OCI-LY7 (cell line): ENCODE measurements at regions not wholly inside any gene's neighbourhood (a gene's known extent, or its start where the extent isn't known, plus 50 kb on each side); places are given as distances from the start of the nearest gene placed in this dataset.

Source experiments
- BruUV-seq: library from RNA; stranded (reverse); fragments of 400-500 nt; replicated peaks from 2 replicates; lab custom pipeline; 2021; lab: Mats Ljungman, UMichigan
- CTCF ChIA-PET: fragments of 300-600 bp; sonication (Branson Sonifier 250); formaldehyde crosslinking; loops from one replicate; lab custom pipeline; 2022; ENCODE audit warnings: antibody characterized with exemption; ENCODE audit not compliant: unreplicated experiment; lab: Charles Lee
- POLR2A ChIA-PET: fragments of 300-600 bp; sonication (Branson Sonifier 250); formaldehyde crosslinking; loops from one replicate; lab custom pipeline; 2022; ENCODE audit warnings: antibody characterized with exemption; lab: Charles Lee
- DNase-seq: peaks from one replicate; pipeline ENCODE4 v3.0.0-alpha.2; 2015; ENCODE audit warnings: low spot score
- H2AFZ ChIP-seq: fragments of 200-600 bp; sonication (generic), shearing (Covaris generic); 2 replicates; pipeline ENCODE4 v1.6.1; 2014; ENCODE audit warnings: mild to moderate bottlenecking, antibody characterized with exemption, low read length, moderate library complexity
- H3K27ac ChIP-seq: fragments of 200-600 bp; sonication (generic); 2 replicates; pipeline ENCODE4 v1.5.1; 2014; ENCODE audit warnings: mixed run types, low read depth, mild to moderate bottlenecking, moderate library complexity, low read length, inconsistent platforms; ENCODE audit not compliant: poor library complexity, severe bottlenecking
- H3K36me3 ChIP-seq: fragments of 200-600 bp; sonication (generic); 2 replicates; pipeline ENCODE4 v1.6.1; 2014; ENCODE audit warnings: mild to moderate bottlenecking, antibody characterized with exemption, low read length, moderate library complexity, mixed read lengths; ENCODE audit not compliant: insufficient read depth
- H3K4me1 ChIP-seq: fragments of 200-600 bp; sonication (generic); 2 replicates; pipeline ENCODE4 v1.5.1; 2014; ENCODE audit warnings: mild to moderate bottlenecking, low read length; ENCODE audit not compliant: insufficient read depth, poor library complexity, severe bottlenecking
- H3K4me2 ChIP-seq: fragments of 200-600 bp; sonication (generic); 2 replicates; pipeline ENCODE4 v1.6.1; 2014; ENCODE audit warnings: mild to moderate bottlenecking, low read length
- H3K4me3 ChIP-seq: fragments of 200-600 bp; sonication (generic); 2 replicates; pipeline ENCODE4 v1.5.1; 2014; ENCODE audit warnings: mild to moderate bottlenecking, low read depth, low read length; ENCODE audit not compliant: poor library complexity, severe bottlenecking
- H3K79me2 ChIP-seq: fragments of 200-600 bp; sonication (generic); 2 replicates; pipeline ENCODE4 v1.6.1; 2016; ENCODE audit warnings: low read depth, mild to moderate bottlenecking, low read length, moderate library complexity, mixed read lengths; ENCODE audit not compliant: insufficient read depth
- H3K9me2 ChIP-seq: fragments of 200-600 bp; sonication (generic); 2 replicates; pipeline ENCODE4 v1.6.1; 2016; ENCODE audit warnings: mild to moderate bottlenecking, low read length, mixed read lengths; ENCODE audit not compliant: insufficient read depth
- H3K9me3 ChIP-seq: fragments of 200-600 bp; sonication (generic); 2 replicates; pipeline ENCODE4 v1.6.1; 2014; ENCODE audit warnings: mild to moderate bottlenecking, mixed run types, low read length, mixed read lengths
- H4K20me1 ChIP-seq: fragments of 200-600 bp; sonication (generic); 2 replicates; pipeline ENCODE4 v1.6.1; 2014; ENCODE audit warnings: mild to moderate bottlenecking, antibody characterized with exemption, low read length, moderate library complexity, mixed read lengths; ENCODE audit not compliant: insufficient read depth
- CTCF ChIP-seq: fragments of 200-600 bp; sonication (generic); conservative IDR thresholded peaks from 2 replicates; pipeline ENCODE4 v1.5.1; 2014; ENCODE audit warnings: mild to moderate bottlenecking, antibody characterized with exemption, low read length, moderate library complexity, mixed read lengths
- EZH2phosphoT487 ChIP-seq: fragments of 200-600 bp; sonication (generic); IDR thresholded peaks from 2 replicates; pipeline ENCODE4 v1.6.1; 2018; ENCODE audit warnings: low read depth, borderline replicate concordance, mild to moderate bottlenecking, mixed run types, antibody characterized with exemption, low read length, moderate library complexity, mixed read lengths
- intact Hi-C: fragments of 100-400 bp; cut with micrococcal nuclease; formaldehyde crosslinking; loops from one replicate; pipeline ENCODE4 v1.10.0; 2022; ENCODE audit not compliant: unreplicated experiment

- no peaks in the 10 kb centered on the region for H3K79me2 ChIP-seq
- CTCF ChIA-PET = no interaction called here
- H3K4me2 ChIP-seq = peak overlapping the region; percentile 34; the same call in 1 of the 2 replicates
- peak overlapping the region; percentile 6 for H3K4me3 ChIP-seq
- H3K27ac ChIP-seq = peak overlapping the region; percentile 70
- H4K20me1 ChIP-seq = no peaks in the 10 kb centered on the region
- no peaks in the 10 kb centered on the region for H3K9me2 ChIP-seq
- H2AFZ ChIP-seq = peak overlapping the region; percentile 47; the same call in 1 of the 2 replicates
- no peaks in the 10 kb centered on the region; the same call in 1 of the 2 replicates for H3K36me3 ChIP-seq
- TF ChIP-seq EZH2phosphoT487 = no peak
- no peak for TF ChIP-seq CTCF
- H3K4me1 ChIP-seq = peaks cover 38% of the 10 kb centered on the region
- POLR2A ChIA-PET = no interaction called here
- peaks cover 14% of the 10 kb centered on the region; the same call in 1 of the 2 replicates for H3K9me3 ChIP-seq
- BruUV-seq = no TSS peak
- intact Hi-C loops = no loop called here
- DNase-seq = peak; percentile 74
Observed at GRCh38 chr5:33364406-33364805, 76.4 kb upstream of the TARS1 start.

GRCh38 chr5:33367416-33367815 lies 73.3 kb upstream of the TARS1 start:
- H2AFZ ChIP-seq = peak overlapping the region; percentile 58; the same call in 1 of the 2 replicates
- intact Hi-C loops = no loop called here
- H3K4me3 ChIP-seq = no peak overlapping the region
- CTCF ChIA-PET = no interaction called here
- no peak for TF ChIP-seq EZH2phosphoT487
- no peak for TF ChIP-seq CTCF
- DNase-seq = no peak
- H4K20me1 ChIP-seq = no peaks in the 10 kb centered on the region
- BruUV-seq = no TSS peak
- no peaks in the 10 kb centered on the region; the same call in 1 of the 2 replicates for H3K36me3 ChIP-seq
- H3K27ac ChIP-seq = no peak overlapping the region
- H3K9me2 ChIP-seq = no peaks in the 10 kb centered on the region
- H3K4me1 ChIP-seq = peaks cover 38% of the 10 kb centered on the region
- no peak overlapping the region for H3K4me2 ChIP-seq
- POLR2A ChIA-PET = interaction anchor here (0.6 kb wide), 1 partner anchor 650 kb away, joined by 3 read pairs; no protein-coding TSS in a partner anchor
- H3K9me3 ChIP-seq = peaks cover 7% of the 10 kb centered on the region; the same call in 1 of the 2 replicates
- H3K79me2 ChIP-seq = no peaks in the 10 kb centered on the region
